RWPE1 (cell line): ENCODE measurements at regions not wholly inside any gene's neighbourhood (a gene's known extent, or its start where the extent isn't known, plus 50 kb on each side); places are given as distances from the start of the nearest gene placed in this dataset.
"Not testable (repeated sequence)": the region's sequence is repeated elsewhere in the genome, so short reads cannot be mapped to it uniquely, and the experiment has no call there.

Source experiments
- CTCF ChIA-PET: fragments of 350-600 bp; sonication (Branson Sonifier 250); formaldehyde crosslinking; extraction: SDS; loops from one replicate; lab custom pipeline; 2021; lab: Yijun Ruan, JAX
- POLR2A ChIA-PET: fragments of 400-600 bp; formaldehyde crosslinking; extraction: SDS; loops from one replicate; lab custom pipeline; 2020; ENCODE audit warnings: antibody characterized with exemption; ENCODE audit not compliant: low non-redundant PET; lab: Yijun Ruan, JAX
- DNase-seq: peaks from one replicate; pipeline ENCODE4 v3.0.0; 2012; ENCODE audit warnings: low spot score
- H3K27ac ChIP-seq: fragments of 450-650 bp; 2 replicates; pipeline ENCODE4 v1.5.1; 2017
- TF ChIP-seq, protein P1 (sequence below): fragments of 450-650 bp; conservative IDR thresholded peaks from 2 replicates; pipeline ENCODE4 v1.5.1; 2017; ENCODE audit warnings: low read depth, mild to moderate bottlenecking

DNA sequence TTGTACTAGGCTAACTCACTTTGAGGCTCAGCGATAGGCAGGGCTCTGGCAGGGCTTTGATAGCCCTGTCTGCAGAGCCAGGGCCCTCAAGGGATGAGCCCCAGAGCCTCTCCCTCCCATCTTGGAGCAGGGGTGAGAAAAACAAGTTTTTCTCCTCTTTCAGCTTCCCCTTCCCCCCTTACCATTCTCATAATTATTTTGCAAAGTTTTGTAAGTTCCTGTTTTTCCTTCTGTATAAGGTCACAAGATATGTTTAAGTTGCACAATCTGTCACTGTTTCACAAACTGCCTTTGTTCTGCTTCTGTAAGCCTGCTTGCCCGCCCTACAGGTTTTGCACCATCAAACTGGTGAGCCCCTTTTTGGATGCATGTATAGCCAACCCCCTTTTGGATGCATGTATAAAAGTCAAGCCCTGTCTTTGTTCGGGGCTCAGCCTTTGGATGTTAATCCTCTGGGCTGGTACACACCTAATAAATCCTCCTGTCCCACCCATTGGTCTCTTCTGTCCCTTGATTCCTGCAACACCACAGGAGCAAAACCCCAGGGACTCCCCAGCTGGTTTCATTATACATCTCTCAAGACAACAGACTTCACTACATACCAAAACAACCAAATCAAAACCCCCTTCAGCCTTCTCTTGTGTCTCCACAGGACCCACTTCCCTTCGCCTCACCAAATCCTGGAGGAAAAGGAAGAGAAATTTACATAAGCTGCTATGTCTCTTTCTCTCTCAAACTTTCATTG lies 52.5 kb upstream of the RESF1 start:
- no peak overlapping the region for H3K27ac ChIP-seq
- ChIA-PET CTCF (no interaction called here), POLR2A (no interaction called here)
- DNase-seq, result no peak
- TF ChIP-seq, protein P1, sequence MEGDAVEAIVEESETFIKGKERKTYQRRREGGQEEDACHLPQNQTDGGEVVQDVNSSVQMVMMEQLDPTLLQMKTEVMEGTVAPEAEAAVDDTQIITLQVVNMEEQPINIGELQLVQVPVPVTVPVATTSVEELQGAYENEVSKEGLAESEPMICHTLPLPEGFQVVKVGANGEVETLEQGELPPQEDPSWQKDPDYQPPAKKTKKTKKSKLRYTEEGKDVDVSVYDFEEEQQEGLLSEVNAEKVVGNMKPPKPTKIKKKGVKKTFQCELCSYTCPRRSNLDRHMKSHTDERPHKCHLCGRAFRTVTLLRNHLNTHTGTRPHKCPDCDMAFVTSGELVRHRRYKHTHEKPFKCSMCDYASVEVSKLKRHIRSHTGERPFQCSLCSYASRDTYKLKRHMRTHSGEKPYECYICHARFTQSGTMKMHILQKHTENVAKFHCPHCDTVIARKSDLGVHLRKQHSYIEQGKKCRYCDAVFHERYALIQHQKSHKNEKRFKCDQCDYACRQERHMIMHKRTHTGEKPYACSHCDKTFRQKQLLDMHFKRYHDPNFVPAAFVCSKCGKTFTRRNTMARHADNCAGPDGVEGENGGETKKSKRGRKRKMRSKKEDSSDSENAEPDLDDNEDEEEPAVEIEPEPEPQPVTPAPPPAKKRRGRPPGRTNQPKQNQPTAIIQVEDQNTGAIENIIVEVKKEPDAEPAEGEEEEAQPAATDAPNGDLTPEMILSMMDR, result no peak

GRCh38 chr12:31903025-31903424 lies 56.2 kb upstream of the RESF1 start:
- DNase-seq, result no peak
- ChIA-PET CTCF (no interaction called here), POLR2A (interaction anchor here (0.7 kb wide), 1 partner anchor 69 kb away, joined by 3 read pairs; no protein-coding TSS in a partner anchor)
- TF ChIP-seq, protein P1, result no peak
- H3K27ac ChIP-seq, result no peak overlapping the region

DNA sequence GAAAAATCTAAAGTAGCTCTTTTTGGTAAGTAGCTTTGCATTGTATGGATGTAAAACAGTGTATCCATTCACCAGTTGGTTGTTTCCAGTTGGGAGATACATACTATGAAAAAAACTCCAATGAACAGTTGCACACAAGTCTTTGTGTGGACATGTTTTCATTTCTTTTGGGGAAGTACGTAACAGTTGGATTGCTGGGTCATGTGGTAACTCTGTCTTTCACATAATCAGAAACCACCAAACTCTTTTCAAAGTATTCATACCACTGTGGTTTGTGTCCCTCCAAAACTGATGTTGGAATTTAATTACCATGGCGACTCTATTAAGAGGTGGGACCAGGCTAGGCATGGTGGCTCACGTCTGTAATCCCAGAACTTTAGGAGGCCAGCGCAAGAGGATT lies 58.9 kb upstream of the RESF1 start:
- no peak for DNase-seq
- TF ChIP-seq, protein P1, result no peak
- ChIA-PET CTCF (no interaction called here), POLR2A (no interaction called here)
- no peak overlapping the region for H3K27ac ChIP-seq

DNA sequence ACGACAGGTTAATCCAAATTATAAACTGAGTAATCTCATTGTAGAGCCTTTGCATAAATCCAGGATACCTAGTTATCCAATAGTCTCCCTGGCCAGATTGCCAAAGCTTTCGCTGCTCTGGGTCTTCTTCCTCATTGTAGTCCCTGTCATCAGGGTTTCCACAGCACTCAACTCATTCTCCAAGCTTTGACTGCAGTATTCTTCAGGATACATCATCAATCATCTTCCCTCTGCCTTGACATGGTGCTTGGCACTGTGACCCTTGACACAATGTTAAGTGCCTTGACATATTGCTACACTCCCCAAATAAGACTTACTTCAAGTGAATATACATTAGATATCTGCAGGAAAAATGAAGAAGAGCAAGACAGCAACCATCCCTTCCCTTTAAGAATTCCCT lies 60.1 kb upstream of the RESF1 start:
- POLR2A ChIA-PET, result no interaction called here

DNA sequence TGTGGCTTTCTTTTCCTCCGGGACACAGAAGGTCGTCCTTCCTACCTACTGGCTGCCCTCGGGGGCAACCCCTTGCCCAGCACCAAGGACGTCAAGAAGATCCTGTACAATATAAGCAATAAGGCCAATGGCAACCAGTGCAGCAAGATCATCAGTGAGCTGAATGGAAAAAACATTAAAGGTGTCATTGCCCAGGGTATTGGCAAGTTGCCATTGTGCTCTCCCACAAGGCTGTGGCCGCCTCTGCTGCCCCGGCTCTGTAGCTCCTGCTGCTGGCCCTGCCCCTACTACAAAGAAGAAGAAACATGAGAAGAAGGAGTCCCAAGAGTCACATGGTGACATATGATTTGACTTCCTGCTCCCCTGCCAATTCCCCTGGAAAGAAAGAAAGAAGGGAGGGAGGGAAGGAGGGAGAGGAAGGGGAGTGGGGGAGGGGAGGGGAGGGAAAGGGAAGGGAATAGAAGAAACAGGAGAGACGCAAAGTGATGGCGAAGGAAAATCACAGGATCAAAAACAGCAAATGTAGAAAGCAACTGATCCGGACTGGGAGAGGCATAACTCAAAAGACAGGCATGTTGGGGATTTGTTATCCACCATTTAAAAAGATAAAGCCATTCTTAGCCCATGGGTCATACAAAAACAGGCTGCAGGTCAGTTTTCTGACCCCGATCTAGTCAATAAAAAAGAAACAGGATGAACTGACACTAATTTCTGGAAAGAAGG lies 61.3 kb upstream of the RESF1 start:
- CTCF ChIA-PET, result no interaction called here
- no peak overlapping the region for H3K27ac ChIP-seq

More for the DNA sequence above, 60.1 kb upstream of the RESF1 start:
- TF ChIP-seq, protein P1, result no peak
- CTCF ChIA-PET, result no interaction called here
- no peak for DNase-seq
- no peak overlapping the region for H3K27ac ChIP-seq

DNA sequence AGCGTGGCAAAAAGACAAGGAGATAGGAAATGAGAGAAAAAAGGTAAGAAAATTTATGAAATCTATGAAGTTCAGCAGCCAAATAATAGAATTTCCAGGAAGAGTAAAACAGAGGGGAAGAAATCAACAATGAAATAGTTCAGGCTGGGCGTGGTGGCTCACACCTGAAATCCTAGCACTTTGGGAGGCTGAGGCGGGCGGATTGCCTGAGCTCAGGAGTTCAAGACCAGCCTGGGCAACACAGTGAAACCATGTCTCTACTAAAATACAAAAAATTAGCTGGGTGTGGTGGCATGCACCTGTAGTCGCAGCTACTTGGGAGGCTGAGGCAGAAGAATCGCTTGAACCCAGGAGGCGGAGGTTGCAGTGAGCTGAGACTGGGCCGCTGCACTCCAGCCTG lies 62.1 kb upstream of the RESF1 start:
- DNase-seq, CTCF ChIA-PET, H3K27ac ChIP-seq, POLR2A ChIA-PET: not testable (repeated sequence)

More for the DNA sequence above, 61.3 kb upstream of the RESF1 start:
- TF ChIP-seq, protein P1, result no peak
- DNase-seq, result no peak
- POLR2A ChIA-PET, result no interaction called here
